GM12892 (cell line): ENCODE measurements at regions not wholly inside any gene's neighbourhood (a gene's known extent, or its start where the extent isn't known, plus 50 kb on each side); places are given as distances from the start of the nearest gene placed in this dataset.

Source experiments
- POLR2A ChIP-seq: IDR thresholded peaks from 2 replicates; pipeline ENCODE4 v1.6.1; 2011; ENCODE audit warnings: low read depth, low read length, control low read depth
- POLR2AphosphoS5 ChIP-seq: IDR thresholded peaks from 2 replicates; pipeline ENCODE4 v1.6.1; 2011; ENCODE audit warnings: low read depth, low read length, control low read depth

- TF ChIP-seq POLR2A (no peak), POLR2AphosphoS5 (no peak)
These were observed 106.9 kb upstream of the NR5A2 start for GRCh38 chr1:199920635-199921034.
